ENCODE measurements at regions not wholly inside any gene's neighbourhood (a gene's known extent, or its start where the extent isn't known, plus 50 kb on each side); places are given as distances from the start of the nearest gene placed in this dataset.

- H3F3A ChIP-seq (ENCODE audit: control insufficient read depth, insufficient read depth) = no peaks in the 10 kb centered on the region
- no peak overlapping the region for H3K4me3 ChIP-seq (ENCODE audit: low read length)
- TF ChIP-seq EZH2phosphoT487 (IDR thresholded peaks at IDR 0.05; ENCODE audit: borderline replicate concordance, low read length) (no peak), CTCF (IDR thresholded peaks at IDR 0.05; ENCODE audit: low read depth, low read length, poor library complexity, severe bottlenecking) (no peak)
- H3K9me3 ChIP-seq (ENCODE audit: control insufficient read depth, insufficient read depth, low read length) = no peaks in the 10 kb centered on the region
- no peak overlapping the region for H3K27ac ChIP-seq (ENCODE audit: low read depth, low read length)
- H3K36me3 ChIP-seq (ENCODE audit: control insufficient read depth, low read length) = no peaks in the 10 kb centered on the region
- no peaks in the 10 kb centered on the region for H3K9me2 ChIP-seq (replicated peaks; ENCODE audit: control insufficient read depth, low read length)
- H4K20me1 ChIP-seq (ENCODE audit: control insufficient read depth, insufficient read depth, low read depth, low read length) = no peaks in the 10 kb centered on the region
- peaks cover 5% of the 10 kb centered on the region for H3K27me3 ChIP-seq (ENCODE audit: control insufficient read depth, low read length)
- no peaks in the 10 kb centered on the region for H3K4me1 ChIP-seq (ENCODE audit: control insufficient read depth, low read length)
- no peaks in the 10 kb centered on the region for H3K79me2 ChIP-seq (ENCODE audit: control insufficient read depth, low read length)
- H3K4me2 ChIP-seq (ENCODE audit: low read length) = no peak overlapping the region
These were observed 84.0 kb upstream of the NR4A3 start for GRCh38 chr9:99737649-99738048.

GRCh38 chr9:99743006-99743405 lies 78.7 kb upstream of the NR4A3 start:
- Histone ChIP-seq H3K9me3 (ENCODE audit: control insufficient read depth, insufficient read depth, low read length) (no peaks in the 10 kb centered on the region), H3K27me3 (ENCODE audit: control insufficient read depth, low read length) (peaks cover 2% of the 10 kb centered on the region; the same call in 1 of the 2 replicates), H3F3A (ENCODE audit: control insufficient read depth, insufficient read depth) (no peaks in the 10 kb centered on the region), H3K36me3 (ENCODE audit: control insufficient read depth, low read length) (no peaks in the 10 kb centered on the region), H3K4me1 (ENCODE audit: control insufficient read depth, low read length) (peaks cover 6% of the 10 kb centered on the region; the same call in 1 of the 2 replicates), H4K20me1 (ENCODE audit: control insufficient read depth, insufficient read depth, low read depth, low read length) (no peaks in the 10 kb centered on the region), H3K4me3 (ENCODE audit: low read length) (no peak overlapping the region), H3K9me2 (replicated peaks; ENCODE audit: control insufficient read depth, low read length) (no peaks in the 10 kb centered on the region), H3K27ac (ENCODE audit: low read depth, low read length) (no peak overlapping the region), H3K4me2 (ENCODE audit: low read length) (no peak overlapping the region), H3K79me2 (ENCODE audit: control insufficient read depth, low read length) (no peaks in the 10 kb centered on the region)
- no peak for TF ChIP-seq EZH2phosphoT487 (IDR thresholded peaks at IDR 0.05; ENCODE audit: borderline replicate concordance, low read length)
- no peak for TF ChIP-seq CTCF (IDR thresholded peaks at IDR 0.05; ENCODE audit: low read depth, low read length, poor library complexity, severe bottlenecking)

GRCh38 chr9:99743455-99743854 lies 78.2 kb upstream of the NR4A3 start:
- Histone ChIP-seq H3K9me2 (replicated peaks; ENCODE audit: control insufficient read depth, low read length) (no peaks in the 10 kb centered on the region), H3K4me3 (ENCODE audit: low read length) (no peak overlapping the region), H3K9me3 (ENCODE audit: control insufficient read depth, insufficient read depth, low read length) (no peaks in the 10 kb centered on the region), H3K4me1 (ENCODE audit: control insufficient read depth, low read length) (peaks cover 6% of the 10 kb centered on the region; the same call in 1 of the 2 replicates), H3F3A (ENCODE audit: control insufficient read depth, insufficient read depth) (no peaks in the 10 kb centered on the region), H3K4me2 (ENCODE audit: low read length) (no peak overlapping the region), H3K27me3 (ENCODE audit: control insufficient read depth, low read length) (peaks cover 2% of the 10 kb centered on the region; the same call in 1 of the 2 replicates), H3K79me2 (ENCODE audit: control insufficient read depth, low read length) (no peaks in the 10 kb centered on the region), H3K27ac (ENCODE audit: low read depth, low read length) (no peak overlapping the region), H4K20me1 (ENCODE audit: control insufficient read depth, insufficient read depth, low read depth, low read length) (no peaks in the 10 kb centered on the region), H3K36me3 (ENCODE audit: control insufficient read depth, low read length) (no peaks in the 10 kb centered on the region)
- TF ChIP-seq CTCF (IDR thresholded peaks at IDR 0.05; ENCODE audit: low read depth, low read length, poor library complexity, severe bottlenecking) = no peak
- no peak for TF ChIP-seq EZH2phosphoT487 (IDR thresholded peaks at IDR 0.05; ENCODE audit: borderline replicate concordance, low read length)

All from DOHH2 (cell line).